ENCODE measurements at regions not wholly inside any gene's neighbourhood (a gene's known extent, or its start where the extent isn't known, plus 50 kb on each side); places are given as distances from the start of the nearest gene placed in this dataset.
A peak's percentile ranks its signal among the peaks of the same experiment; 100 is the strongest.

GRCh38 chr18:28398471-28398870, 221.5 kb upstream of the CDH2 start:
- in situ Hi-C loops (cut with HindIII; ENCODE audit: low pct_unique_long_range_greater_than_20kb, low sequenced_read_pairs): no loop called here
- no peak for DNase-seq (ENCODE audit: low read depth in 1 of 2, low spot score in 1 of 2)
- TF ChIP-seq JUND (IDR thresholded peaks at IDR 0.05; ENCODE audit: low read depth): no peak

DNA sequence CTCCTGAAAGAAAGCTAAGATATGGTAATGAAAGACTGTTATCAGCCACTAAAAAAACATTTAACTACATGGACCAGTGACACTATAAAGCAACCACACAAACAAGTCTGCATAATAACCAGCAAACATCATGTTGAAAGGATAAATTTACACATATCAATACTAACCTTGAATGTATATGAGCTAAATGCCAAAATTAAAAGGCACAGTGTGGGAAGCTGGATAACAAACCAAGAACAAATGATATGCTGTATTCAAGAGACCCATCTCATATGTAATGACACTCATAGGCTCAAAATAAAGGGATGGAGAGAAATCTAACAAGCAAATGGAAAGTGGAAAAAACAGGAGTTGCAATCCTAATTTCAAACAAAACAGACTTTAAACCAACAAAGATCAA, 213.1 kb upstream of the CDH2 start:
- no peak for TF ChIP-seq JUND (IDR thresholded peaks at IDR 0.05; ENCODE audit: low read depth)
- in situ Hi-C loops (cut with HindIII; ENCODE audit: low pct_unique_long_range_greater_than_20kb, low sequenced_read_pairs): no loop called here
- DNase-seq (ENCODE audit: low read depth in 1 of 2, low spot score in 1 of 2): no peak

DNA sequence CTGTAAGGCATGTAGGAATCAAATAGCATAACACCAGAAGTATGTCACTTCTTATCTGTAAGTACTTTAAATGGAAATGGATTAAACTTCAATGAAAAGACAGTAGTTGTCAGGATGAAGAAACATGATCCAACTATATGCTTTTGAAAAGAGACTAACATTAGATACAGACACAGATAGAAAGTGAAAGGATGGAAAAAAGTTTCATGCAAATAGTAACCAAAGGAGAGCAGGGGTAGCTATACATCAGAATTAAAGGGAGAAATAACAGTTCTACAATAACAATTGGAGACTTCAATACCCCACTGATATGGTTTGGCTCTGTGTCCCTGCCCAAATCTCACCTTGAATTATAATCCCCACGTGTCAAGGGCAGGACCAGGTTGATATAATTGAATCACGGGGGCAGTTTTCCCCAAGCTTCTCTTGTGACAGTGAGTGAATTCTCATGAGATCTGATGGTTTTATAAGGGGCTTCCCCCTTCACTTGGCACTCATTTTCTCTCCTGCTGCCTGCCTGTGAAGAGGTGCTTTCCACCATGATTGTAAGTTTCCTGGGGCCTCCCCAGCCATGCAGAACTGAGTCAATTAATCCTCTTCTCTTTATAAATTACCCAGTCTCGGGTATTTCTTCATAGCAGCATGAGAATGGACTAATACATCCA, 205.4 kb upstream of the CDH2 start:
- in situ Hi-C loops (cut with HindIII; ENCODE audit: low pct_unique_long_range_greater_than_20kb, low sequenced_read_pairs): no loop called here

DNA sequence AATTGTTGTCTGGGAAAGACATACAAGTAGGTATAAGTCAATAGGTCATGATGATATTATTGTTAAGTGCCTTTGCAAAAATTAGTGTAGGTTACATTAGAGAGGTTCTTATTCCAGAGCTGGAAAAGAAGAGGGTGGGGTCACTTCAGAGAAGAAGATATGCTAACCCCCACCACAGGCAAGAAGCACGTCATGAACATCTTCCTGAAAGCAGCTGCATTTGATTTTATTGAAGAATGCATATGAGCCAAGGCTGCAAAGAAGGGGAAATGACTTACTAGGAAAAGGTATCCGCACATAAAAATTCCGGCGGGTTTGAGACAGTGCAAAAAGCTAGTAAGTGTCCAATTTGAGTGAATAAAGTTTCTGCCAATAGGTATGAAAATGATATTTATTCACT, 195.3 kb upstream of the CDH2 start:
- in situ Hi-C loops (cut with HindIII; ENCODE audit: low pct_unique_long_range_greater_than_20kb, low sequenced_read_pairs): no loop called here
- no peak for DNase-seq (ENCODE audit: low read depth in 1 of 2, low spot score in 1 of 2)
- no peak for TF ChIP-seq JUND (IDR thresholded peaks at IDR 0.05; ENCODE audit: low read depth)

More for the DNA sequence above, 205.4 kb upstream of the CDH2 start:
- TF ChIP-seq JUND (IDR thresholded peaks at IDR 0.05; ENCODE audit: low read depth): no peak
- DNase-seq (ENCODE audit: low read depth in 1 of 2, low spot score in 1 of 2): no peak

- DNase-seq (ENCODE audit: low read depth in 1 of 2, low spot score in 1 of 2): no peak
- TF ChIP-seq JUND (IDR thresholded peaks at IDR 0.05; ENCODE audit: low read depth): no peak
- in situ Hi-C loops (cut with HindIII; ENCODE audit: low pct_unique_long_range_greater_than_20kb, low sequenced_read_pairs): no loop called here
Observed at GRCh38 chr18:28366676-28367075, 189.7 kb upstream of the CDH2 start.

DNA sequence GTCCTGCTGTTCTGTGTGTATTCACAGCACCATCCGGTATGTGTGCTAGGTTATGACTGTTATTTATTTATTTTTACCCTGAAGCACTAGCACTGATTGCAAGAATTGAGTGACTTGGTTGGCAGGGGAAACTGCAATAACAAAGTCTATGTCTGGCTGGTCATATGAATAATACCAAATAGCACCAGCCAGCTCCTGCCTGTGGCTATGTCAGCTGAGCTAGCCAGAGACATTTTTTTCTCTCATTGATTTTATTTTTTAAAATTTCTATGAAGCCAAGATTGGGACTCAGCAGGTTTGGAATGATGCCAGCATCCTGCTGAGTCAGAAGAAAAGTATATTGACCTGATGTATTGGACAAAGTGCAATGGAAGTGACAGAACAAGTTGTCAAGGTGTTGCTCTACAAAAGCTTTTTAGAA, 188.5 kb upstream of the CDH2 start:
- no peak for TF ChIP-seq JUND (IDR thresholded peaks at IDR 0.05; ENCODE audit: low read depth)
- DNase-seq (ENCODE audit: low read depth in 1 of 2, low spot score in 1 of 2): peak in 1 of 2 experiments; percentile 27
- in situ Hi-C loops (cut with HindIII; ENCODE audit: low pct_unique_long_range_greater_than_20kb, low sequenced_read_pairs): no loop called here

DNA sequence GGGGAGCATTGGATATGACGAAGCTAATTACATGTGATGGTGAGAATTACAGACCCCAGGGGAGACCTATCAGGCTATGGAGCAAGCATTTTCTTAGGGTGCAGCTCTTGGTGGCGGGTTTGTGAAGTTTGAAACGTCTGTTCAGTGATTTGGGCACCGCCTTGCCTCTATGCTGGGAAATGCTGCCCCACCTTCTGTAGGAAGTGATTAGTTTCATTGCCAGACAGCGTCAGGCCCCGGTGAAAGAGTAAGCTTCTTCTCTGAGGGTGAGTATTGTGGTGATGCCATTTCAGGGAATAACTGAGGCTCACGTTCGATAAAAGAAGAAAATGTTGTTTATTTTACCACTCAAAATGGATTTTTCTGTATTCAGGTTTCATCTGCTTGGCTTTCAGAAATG, 186.2 kb upstream of the CDH2 start:
- in situ Hi-C loops (cut with HindIII; ENCODE audit: low pct_unique_long_range_greater_than_20kb, low sequenced_read_pairs): no loop called here
- no peak for TF ChIP-seq JUND (IDR thresholded peaks at IDR 0.05; ENCODE audit: low read depth)
- no peak for DNase-seq (ENCODE audit: low read depth in 1 of 2, low spot score in 1 of 2)

DNA sequence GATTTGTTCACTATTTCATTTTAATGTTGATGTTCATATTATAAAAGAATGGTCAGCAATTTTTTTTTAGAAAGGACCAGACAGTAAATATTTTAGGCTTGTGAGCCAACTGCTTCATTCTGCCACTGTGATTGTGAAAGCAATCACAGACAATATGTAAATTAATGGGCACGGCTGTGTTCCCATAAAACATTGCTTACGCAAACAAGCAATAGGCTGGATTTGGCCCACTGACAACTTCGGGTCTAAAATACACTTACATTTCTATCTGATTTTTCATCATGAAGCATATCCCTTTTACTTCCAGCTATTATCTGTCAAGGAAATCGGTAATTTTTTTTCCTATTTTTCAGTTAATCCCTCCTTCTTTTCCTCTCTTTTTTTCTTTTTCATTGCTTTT, 182.2 kb upstream of the CDH2 start:
- DNase-seq (ENCODE audit: low read depth in 1 of 2, low spot score in 1 of 2): no peak
- in situ Hi-C loops (cut with HindIII; ENCODE audit: low pct_unique_long_range_greater_than_20kb, low sequenced_read_pairs): no loop called here
- no peak for TF ChIP-seq JUND (IDR thresholded peaks at IDR 0.05; ENCODE audit: low read depth)

DNA sequence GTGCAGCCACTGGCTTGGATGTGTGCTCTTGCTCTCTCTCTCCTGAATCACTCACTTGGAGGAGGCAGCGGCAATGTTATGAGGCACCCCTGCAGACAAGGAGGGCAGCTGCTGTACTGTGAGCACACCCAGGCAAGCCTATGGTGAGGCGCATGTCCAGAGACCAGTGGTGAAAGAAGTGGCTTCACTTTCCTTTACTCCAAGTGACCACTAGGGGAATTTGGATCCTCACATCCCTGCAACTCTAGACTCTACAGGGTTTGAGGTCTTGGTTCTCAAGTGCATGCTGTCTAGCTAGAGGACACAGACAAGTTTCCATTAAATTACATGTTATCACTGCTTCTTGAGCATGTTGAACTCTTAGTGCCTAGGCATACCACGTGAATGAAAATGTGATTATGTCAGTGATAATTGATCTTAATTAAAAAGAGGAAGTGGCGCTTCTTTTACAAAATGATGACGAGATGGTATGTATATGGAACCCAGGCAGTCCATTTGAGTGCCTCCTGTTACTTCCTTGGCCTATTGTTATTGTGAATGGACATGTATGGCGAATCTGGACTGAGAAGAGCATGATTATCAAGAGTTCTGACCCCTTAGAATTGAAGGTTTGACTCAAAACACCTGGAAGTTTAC, 181.0 kb upstream of the CDH2 start:
- DNase-seq (ENCODE audit: low read depth in 1 of 2, low spot score in 1 of 2): peak in 1 of 2 experiments; percentile 18
- no peak for TF ChIP-seq JUND (IDR thresholded peaks at IDR 0.05; ENCODE audit: low read depth)
- in situ Hi-C loops (cut with HindIII; ENCODE audit: low pct_unique_long_range_greater_than_20kb, low sequenced_read_pairs): no loop called here

GRCh38 chr18:28350821-28351220, 173.9 kb upstream of the CDH2 start:
- in situ Hi-C loops (cut with HindIII; ENCODE audit: low pct_unique_long_range_greater_than_20kb, low sequenced_read_pairs): no loop called here
- no peak for DNase-seq (ENCODE audit: low read depth in 1 of 2, low spot score in 1 of 2)
- TF ChIP-seq JUND (IDR thresholded peaks at IDR 0.05; ENCODE audit: low read depth): no peak

DNA sequence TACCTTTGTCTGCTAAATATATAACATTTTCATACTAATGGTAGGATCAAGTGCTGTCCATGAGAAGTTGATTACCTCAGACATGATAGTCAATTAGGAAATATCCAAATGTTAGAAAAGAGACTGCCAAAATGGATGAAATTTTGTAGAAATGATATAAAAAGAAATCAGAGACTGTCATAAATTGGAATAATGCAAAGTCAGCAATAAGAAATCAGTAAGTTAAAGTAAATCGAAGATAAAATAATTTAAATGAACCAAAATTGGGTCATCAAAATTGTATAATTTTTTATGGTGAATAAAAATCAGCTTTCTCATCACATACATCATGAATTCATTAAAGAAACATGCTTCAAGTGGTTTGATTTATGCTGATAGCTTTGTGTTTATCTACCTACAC, 165.3 kb upstream of the CDH2 start:
- DNase-seq (ENCODE audit: low read depth in 1 of 2, low spot score in 1 of 2): no peak
- no peak for TF ChIP-seq JUND (IDR thresholded peaks at IDR 0.05; ENCODE audit: low read depth)
- in situ Hi-C loops (cut with HindIII; ENCODE audit: low pct_unique_long_range_greater_than_20kb, low sequenced_read_pairs): no loop called here

DNA sequence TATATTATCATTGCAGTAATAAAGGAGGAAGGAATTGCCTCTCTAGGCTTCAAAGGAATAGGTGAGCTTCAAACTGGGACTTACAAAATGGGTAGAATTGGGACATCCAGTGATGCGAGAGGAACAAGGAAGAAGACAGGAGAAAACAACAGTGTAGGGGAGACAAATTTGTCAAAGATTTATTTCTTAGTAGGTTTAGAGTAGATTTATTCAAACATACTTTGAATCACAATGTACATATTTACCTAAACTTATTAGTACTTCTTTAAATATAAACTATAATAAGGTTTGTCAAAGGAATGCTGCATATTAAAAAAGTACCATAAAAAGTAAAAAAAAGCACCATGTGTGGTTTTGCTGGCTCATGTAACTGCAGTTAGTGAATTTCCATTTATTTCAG, 161.4 kb upstream of the CDH2 start:
- in situ Hi-C loops (cut with HindIII; ENCODE audit: low pct_unique_long_range_greater_than_20kb, low sequenced_read_pairs): no loop called here
- TF ChIP-seq JUND (IDR thresholded peaks at IDR 0.05; ENCODE audit: low read depth): no peak
- no peak for DNase-seq (ENCODE audit: low read depth in 1 of 2, low spot score in 1 of 2)

DNA sequence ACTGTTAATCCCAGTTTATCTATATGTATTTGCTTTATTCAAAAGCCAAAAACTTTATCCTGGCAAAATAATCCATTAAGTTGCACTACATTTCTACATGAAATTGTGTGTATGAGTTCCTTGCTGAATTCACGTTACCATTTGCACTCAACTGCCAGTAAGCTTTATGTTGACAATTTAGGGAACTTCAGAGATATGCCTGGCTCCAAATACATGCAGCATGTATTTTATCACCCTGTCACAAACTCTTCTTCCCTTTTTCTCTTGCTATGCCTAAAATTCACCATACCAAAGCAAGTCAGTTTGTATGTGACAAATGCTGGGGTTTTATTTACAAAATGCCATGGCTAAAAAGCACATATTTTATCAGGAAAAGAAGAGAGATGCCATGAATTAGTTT, 157.6 kb upstream of the CDH2 start:
- in situ Hi-C loops (cut with HindIII; ENCODE audit: low pct_unique_long_range_greater_than_20kb, low sequenced_read_pairs): no loop called here
- no peak for DNase-seq (ENCODE audit: low read depth in 1 of 2, low spot score in 1 of 2)
- no peak for TF ChIP-seq JUND (IDR thresholded peaks at IDR 0.05; ENCODE audit: low read depth)

DNA sequence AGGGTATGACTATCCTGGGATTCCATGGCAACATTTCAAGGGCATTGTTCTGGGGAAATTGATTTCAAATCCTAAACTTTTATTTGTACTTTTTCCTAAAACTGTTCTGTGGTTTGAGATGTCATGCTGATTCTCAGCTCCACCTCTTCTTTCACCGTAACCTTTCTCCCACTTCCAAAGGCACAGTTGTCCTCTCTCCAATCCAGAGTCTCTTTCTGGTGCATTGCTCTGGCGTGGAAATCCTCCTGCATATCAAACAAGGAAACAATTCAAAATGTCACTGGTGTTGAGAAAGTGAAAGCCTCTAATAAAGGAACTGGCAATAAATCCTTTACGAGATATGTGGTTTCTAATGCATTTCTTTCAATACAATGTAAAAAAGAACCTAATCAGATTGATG, 155.1 kb upstream of the CDH2 start:
- no peak for DNase-seq (ENCODE audit: low read depth in 1 of 2, low spot score in 1 of 2)
- TF ChIP-seq JUND (IDR thresholded peaks at IDR 0.05; ENCODE audit: low read depth): no peak
- in situ Hi-C loops (cut with HindIII; ENCODE audit: low pct_unique_long_range_greater_than_20kb, low sequenced_read_pairs): no loop called here
